Breast epithelium (tissue), 3 donors: ENCODE measurements at regions not wholly inside any gene's neighbourhood (a gene's known extent, or its start where the extent isn't known, plus 50 kb on each side); places are given as distances from the start of the nearest gene placed in this dataset.

Source experiments
- POLR2A ChIP-seq: fragments of 450-650 bp; IDR thresholded peaks from one replicate; pipeline ENCODE4 v1.6.1; 2016; ENCODE audit warnings: antibody characterized with exemption, mild to moderate bottlenecking, moderate library complexity
- POLR2AphosphoS5 ChIP-seq, 3 donors: sonication (generic); formaldehyde crosslinking; IDR thresholded peaks; one replicate each; pipeline ENCODE4 v1.6.1; 2017; ENCODE audit warnings: antibody characterized with exemption in 3 of 3
- TF ChIP-seq, protein P1 (sequence below), 3 donors: fragments of 450-650 bp; IDR thresholded peaks; one replicate each; pipeline ENCODE4 v1.5.1; 2016 to 2017; ENCODE audit warnings: antibody characterized with exemption in 3 of 3, mild to moderate bottlenecking in 3 of 3, moderate library complexity in 3 of 3

DNA sequence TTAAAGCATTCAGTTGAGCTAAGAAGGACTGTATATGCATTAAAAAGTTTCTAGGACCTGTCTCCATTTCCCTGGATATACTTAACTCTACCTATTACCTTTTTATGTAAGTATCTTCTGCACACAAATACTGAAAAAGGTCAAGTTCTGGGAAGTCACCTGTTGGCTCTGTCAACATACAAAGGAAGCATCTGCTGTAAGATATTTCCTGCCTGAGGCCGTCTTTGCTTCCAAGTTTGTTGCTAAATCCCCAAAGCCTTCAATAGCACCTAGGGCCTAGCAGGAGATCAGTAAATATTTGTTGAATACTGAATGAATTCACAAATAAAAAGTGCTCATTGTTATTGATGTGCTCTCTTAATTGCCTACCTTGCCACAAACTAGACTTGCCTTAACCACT lies 188.4 kb downstream of the DUSP6 start:
- TF ChIP-seq, protein P1, sequence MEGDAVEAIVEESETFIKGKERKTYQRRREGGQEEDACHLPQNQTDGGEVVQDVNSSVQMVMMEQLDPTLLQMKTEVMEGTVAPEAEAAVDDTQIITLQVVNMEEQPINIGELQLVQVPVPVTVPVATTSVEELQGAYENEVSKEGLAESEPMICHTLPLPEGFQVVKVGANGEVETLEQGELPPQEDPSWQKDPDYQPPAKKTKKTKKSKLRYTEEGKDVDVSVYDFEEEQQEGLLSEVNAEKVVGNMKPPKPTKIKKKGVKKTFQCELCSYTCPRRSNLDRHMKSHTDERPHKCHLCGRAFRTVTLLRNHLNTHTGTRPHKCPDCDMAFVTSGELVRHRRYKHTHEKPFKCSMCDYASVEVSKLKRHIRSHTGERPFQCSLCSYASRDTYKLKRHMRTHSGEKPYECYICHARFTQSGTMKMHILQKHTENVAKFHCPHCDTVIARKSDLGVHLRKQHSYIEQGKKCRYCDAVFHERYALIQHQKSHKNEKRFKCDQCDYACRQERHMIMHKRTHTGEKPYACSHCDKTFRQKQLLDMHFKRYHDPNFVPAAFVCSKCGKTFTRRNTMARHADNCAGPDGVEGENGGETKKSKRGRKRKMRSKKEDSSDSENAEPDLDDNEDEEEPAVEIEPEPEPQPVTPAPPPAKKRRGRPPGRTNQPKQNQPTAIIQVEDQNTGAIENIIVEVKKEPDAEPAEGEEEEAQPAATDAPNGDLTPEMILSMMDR (IDR thresholded peaks at IDR 0.05): no peak
- TF ChIP-seq POLR2A: no peak
- no peak for TF ChIP-seq POLR2AphosphoS5 (IDR thresholded peaks at IDR 0.05)
